MCF 10A (cell line): ENCODE measurements at regions not wholly inside any gene's neighbourhood (a gene's known extent, or its start where the extent isn't known, plus 50 kb on each side); places are given as distances from the start of the nearest gene placed in this dataset.

Experiments used
- BruUV-seq: library from RNA; stranded (reverse); fragments of 400-500 nt; replicated peaks from 2 replicates; lab custom pipeline; 2021; lab: Mats Ljungman, UMichigan
- CTCF ChIA-PET: fragments of 300-600 bp; sonication (Branson Sonifier 250); formaldehyde crosslinking; extraction: SDS; loops from one replicate; lab custom pipeline; 2021; ENCODE audit warnings: antibody characterized with exemption, inconsistent platforms; lab: Yijun Ruan, JAX
- POLR2A ChIA-PET: fragments of 300-600, 350-650 bp; sonication (Branson Sonifier 250); formaldehyde crosslinking; extraction: SDS; loops from one replicate; lab custom pipeline; 2020; ENCODE audit warnings: antibody characterized with exemption, inconsistent platforms; lab: Yijun Ruan, JAX
- DNase-seq: peaks from one replicate; pipeline ENCODE4 v3.0.0-alpha.2; 2018; ENCODE audit not compliant: unreplicated experiment
- H3K27ac Mint-ChIP-seq: one replicate; pipeline ENCODE4 v1.8.0; 2022; ENCODE audit warnings: mild to moderate bottlenecking, low read depth, mixed read lengths; ENCODE audit not compliant: unreplicated experiment
- H3K27me3 Mint-ChIP-seq: one replicate; pipeline ENCODE4 v1.8.0; 2022; ENCODE audit warnings: mixed read lengths; ENCODE audit not compliant: insufficient read depth, unreplicated experiment
- H3K36me3 Mint-ChIP-seq: one replicate; pipeline ENCODE4 v1.8.0; 2022; ENCODE audit warnings: mild to moderate bottlenecking, moderate library complexity, mixed read lengths; ENCODE audit not compliant: insufficient read depth, unreplicated experiment
- H3K4me1 Mint-ChIP-seq: one replicate; pipeline ENCODE4 v1.8.0; 2022; ENCODE audit warnings: mixed read lengths; ENCODE audit not compliant: insufficient read depth, unreplicated experiment
- H3K4me3 Mint-ChIP-seq: one replicate; pipeline ENCODE4 v1.8.0; 2022; ENCODE audit warnings: mild to moderate bottlenecking, moderate library complexity, mixed read lengths; ENCODE audit not compliant: unreplicated experiment
- H3K9me3 Mint-ChIP-seq: one replicate; pipeline ENCODE4 v1.8.0; 2022; ENCODE audit warnings: mixed read lengths; ENCODE audit not compliant: unreplicated experiment
- CTCF ChIP-seq: fragments of 200-600 bp; IDR thresholded peaks from one replicate; pipeline ENCODE4 v1.8.0; 2022; ENCODE audit warnings: antibody characterized with exemption, mild to moderate bottlenecking; ENCODE audit not compliant: unreplicated experiment
- intact Hi-C: fragments of 100-400 bp; cut with micrococcal nuclease; formaldehyde crosslinking; loops from 2 replicates; pipeline ENCODE4 v1.14.1; 2022

- BruUV-seq: no TSS peak
Observed at GRCh38 chr1:65658122-65658521, 134.6 kb upstream of the PDE4B start.

GRCh38 chr1:65668368-65668767 is 124.3 kb upstream of the PDE4B start:
- no peak for TF ChIP-seq CTCF
- H3K9me3 Mint-ChIP-seq: no peaks in the 10 kb centered on the region
- H3K4me3 Mint-ChIP-seq: no peak overlapping the region
- no peaks in the 10 kb centered on the region for H3K4me1 Mint-ChIP-seq
- intact Hi-C loops: no loop called here
- ChIA-PET POLR2A (interaction anchor here (0.8 kb wide), 1 partner anchor 490 kb away, joined by 3 read pairs; no protein-coding TSS in a partner anchor), CTCF (interaction anchor here (0.6 to 2.9 kb wide), 3 partner anchors 9 to 156 kb away, joined by 3 to 12 read pairs (median 3); no protein-coding TSS in a partner anchor)
- H3K27ac Mint-ChIP-seq: no peak overlapping the region
- no TSS peak for BruUV-seq
- no peak for DNase-seq
- peaks cover 39% of the 10 kb centered on the region for H3K27me3 Mint-ChIP-seq
- H3K36me3 Mint-ChIP-seq: no peaks in the 10 kb centered on the region

More at GRCh38 chr1:65658122-65658521, 134.6 kb upstream of the PDE4B start:
- intact Hi-C loops: no loop called here
- H3K27me3 Mint-ChIP-seq: peaks cover 44% of the 10 kb centered on the region
- ChIA-PET POLR2A (interaction anchor here (0.7 kb wide), 1 partner anchor 146 kb away, joined by 3 read pairs; no protein-coding TSS in a partner anchor), CTCF (interaction anchor here (0.6 kb wide), 1 partner anchor 567 kb away, joined by 3 read pairs; no protein-coding TSS in a partner anchor)
- H3K9me3 Mint-ChIP-seq: no peaks in the 10 kb centered on the region
- H3K4me1 Mint-ChIP-seq: no peaks in the 10 kb centered on the region
- H3K36me3 Mint-ChIP-seq: no peaks in the 10 kb centered on the region
- TF ChIP-seq CTCF: no peak
- no peak overlapping the region for H3K4me3 Mint-ChIP-seq
- peak; percentile 26 for DNase-seq
- H3K27ac Mint-ChIP-seq: no peak overlapping the region

GRCh38 chr1:65670518-65670917 is 122.2 kb upstream of the PDE4B start:
- no peak for TF ChIP-seq CTCF
- Mint-ChIP-seq H3K4me3 (no peak overlapping the region), H3K9me3 (no peaks in the 10 kb centered on the region), H3K4me1 (no peaks in the 10 kb centered on the region), H3K36me3 (no peaks in the 10 kb centered on the region), H3K27ac (no peak overlapping the region), H3K27me3 (peaks cover 18% of the 10 kb centered on the region)
- POLR2A ChIA-PET: no interaction called here
- DNase-seq: no peak
- BruUV-seq: no TSS peak
- intact Hi-C loops: no loop called here
- CTCF ChIA-PET: interaction anchor here (0.7 kb wide), 1 partner anchor 1055 kb away, joined by 3 read pairs; no protein-coding TSS in a partner anchor

GRCh38 chr1:65674522-65674921 is 118.2 kb upstream of the PDE4B start:
- H3K4me1 Mint-ChIP-seq: no peaks in the 10 kb centered on the region
- no peak for DNase-seq
- no peaks in the 10 kb centered on the region for H3K27me3 Mint-ChIP-seq
- no TSS peak for BruUV-seq
- H3K4me3 Mint-ChIP-seq: no peak overlapping the region
- H3K27ac Mint-ChIP-seq: no peak overlapping the region
- ChIA-PET POLR2A (interaction anchor here (0.6 kb wide), 2 partner anchors 87 to 594 kb away, joined by 3 read pairs; no protein-coding TSS in a partner anchor), CTCF (interaction anchor here (1.2 to 1.5 kb wide), 3 partner anchors 13 to 14 kb away, joined by 4 to 7 read pairs (median 5); no protein-coding TSS in a partner anchor)
- no peak for TF ChIP-seq CTCF
- no peaks in the 10 kb centered on the region for H3K9me3 Mint-ChIP-seq
- intact Hi-C loops: no loop called here
- H3K36me3 Mint-ChIP-seq: no peaks in the 10 kb centered on the region
